ENCODE measurements at regions not wholly inside any gene's neighbourhood (a gene's known extent, or its start where the extent isn't known, plus 50 kb on each side); places are given as distances from the start of the nearest gene placed in this dataset.

DNA sequence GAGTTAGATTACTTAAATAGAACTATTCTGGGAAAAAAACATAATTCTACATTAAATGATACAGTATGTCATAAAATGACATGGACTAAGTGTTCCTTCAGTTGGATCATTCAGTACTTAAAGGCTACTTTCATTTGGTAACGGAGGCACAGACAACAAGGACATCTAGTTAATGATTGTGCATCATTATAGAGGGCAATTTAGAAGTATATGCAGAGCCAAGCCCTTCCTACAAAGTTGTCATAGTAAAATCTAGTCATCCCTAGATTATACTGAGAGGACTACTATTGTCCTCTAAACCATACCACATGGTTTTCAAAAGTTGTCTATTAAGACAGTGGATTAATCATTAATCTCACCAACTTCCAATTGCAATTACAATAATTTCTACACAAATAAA is 53.9 kb upstream of the STXBP5 start:
- TF ChIP-seq, protein P1, sequence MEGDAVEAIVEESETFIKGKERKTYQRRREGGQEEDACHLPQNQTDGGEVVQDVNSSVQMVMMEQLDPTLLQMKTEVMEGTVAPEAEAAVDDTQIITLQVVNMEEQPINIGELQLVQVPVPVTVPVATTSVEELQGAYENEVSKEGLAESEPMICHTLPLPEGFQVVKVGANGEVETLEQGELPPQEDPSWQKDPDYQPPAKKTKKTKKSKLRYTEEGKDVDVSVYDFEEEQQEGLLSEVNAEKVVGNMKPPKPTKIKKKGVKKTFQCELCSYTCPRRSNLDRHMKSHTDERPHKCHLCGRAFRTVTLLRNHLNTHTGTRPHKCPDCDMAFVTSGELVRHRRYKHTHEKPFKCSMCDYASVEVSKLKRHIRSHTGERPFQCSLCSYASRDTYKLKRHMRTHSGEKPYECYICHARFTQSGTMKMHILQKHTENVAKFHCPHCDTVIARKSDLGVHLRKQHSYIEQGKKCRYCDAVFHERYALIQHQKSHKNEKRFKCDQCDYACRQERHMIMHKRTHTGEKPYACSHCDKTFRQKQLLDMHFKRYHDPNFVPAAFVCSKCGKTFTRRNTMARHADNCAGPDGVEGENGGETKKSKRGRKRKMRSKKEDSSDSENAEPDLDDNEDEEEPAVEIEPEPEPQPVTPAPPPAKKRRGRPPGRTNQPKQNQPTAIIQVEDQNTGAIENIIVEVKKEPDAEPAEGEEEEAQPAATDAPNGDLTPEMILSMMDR (IDR thresholded peaks at IDR 0.05; ENCODE audit: low read depth, low read length) = no peak
- no peak overlapping the region for H3K4me3 ChIP-seq (ENCODE audit: low read depth, low read length)
- no peak for DNase-seq (ENCODE audit: low read depth, low spot score)
- in situ Hi-C loops (cut with HindIII; ENCODE audit: low sequenced_read_pairs) = no loop called here
